MM.1S (cell line): ENCODE measurements at regions not wholly inside any gene's neighbourhood (a gene's known extent, or its start where the extent isn't known, plus 50 kb on each side); places are given as distances from the start of the nearest gene placed in this dataset.

Experiments
- DNase-seq: peaks from one replicate; pipeline ENCODE4 v3.0.0-alpha.2; 2015
- H2AFZ ChIP-seq: fragments of 300-600 bp; sonication (generic); 2 replicates; pipeline ENCODE4 v1.6.0; 2016; ENCODE audit warnings: antibody characterized with exemption, low read length
- H3F3A ChIP-seq: fragments of 300-600 bp; sonication (generic); 2 replicates; pipeline ENCODE4 v1.6.1; 2016; ENCODE audit warnings: mild to moderate bottlenecking, antibody characterized with exemption, low read length, moderate library complexity, mixed read lengths; ENCODE audit not compliant: insufficient read depth
- H3K27ac ChIP-seq: fragments of 300-600 bp; sonication (generic); 2 replicates; pipeline ENCODE4 v1.5.1; 2016; ENCODE audit warnings: mild to moderate bottlenecking, low read length
- H3K27me3 ChIP-seq: fragments of 300-600 bp; sonication (generic); replicated peaks from 2 replicates; pipeline ENCODE4 v1.6.0; 2016; ENCODE audit warnings: low read length; ENCODE audit not compliant: insufficient read depth
- H3K36me3 ChIP-seq: fragments of 300-600 bp; sonication (generic); replicated peaks from 2 replicates; pipeline ENCODE4 v1.6.1; 2016; ENCODE audit warnings: mild to moderate bottlenecking, low read length, mixed read lengths; ENCODE audit not compliant: insufficient read depth
- H3K4me1 ChIP-seq: fragments of 300-600 bp; sonication (generic); 2 replicates; pipeline ENCODE4 v1.6.1; 2016; ENCODE audit warnings: low read length, mixed read lengths
- H3K4me2 ChIP-seq: fragments of 300-600 bp; sonication (generic); 2 replicates; pipeline ENCODE4 v1.6.0; 2016; ENCODE audit warnings: low read depth, low read length
- H3K4me3 ChIP-seq: fragments of 300-600 bp; sonication (generic); 2 replicates; pipeline ENCODE4 v1.5.1; 2016; ENCODE audit warnings: low read length, mixed read lengths
- H3K79me2 ChIP-seq: fragments of 300-600 bp; sonication (generic); 2 replicates; pipeline ENCODE4 v1.6.1; 2016; ENCODE audit warnings: mixed run types, low read length, mixed read lengths
- H3K9ac ChIP-seq: fragments of 300-600 bp; sonication (generic); 2 replicates; pipeline ENCODE4 v1.6.1; 2016; ENCODE audit warnings: low read length, mixed read lengths
- H3K9me2 ChIP-seq: fragments of 300-600 bp; sonication (generic); replicated peaks from 2 replicates; pipeline ENCODE4 v1.6.1; 2016; ENCODE audit warnings: mild to moderate bottlenecking, low read length, mixed read lengths; ENCODE audit not compliant: insufficient read depth
- H3K9me3 ChIP-seq: fragments of 300-600 bp; sonication (generic); replicated peaks from 2 replicates; pipeline ENCODE4 v1.6.1; 2016; ENCODE audit warnings: mild to moderate bottlenecking, low read length, mixed read lengths; ENCODE audit not compliant: insufficient read depth
- H4K20me1 ChIP-seq: fragments of 300-600 bp; sonication (generic); 2 replicates; pipeline ENCODE4 v1.6.1; 2016; ENCODE audit warnings: mild to moderate bottlenecking, low read length, moderate library complexity, mixed read lengths; ENCODE audit not compliant: insufficient read depth
- EZH2 ChIP-seq: fragments of 300-600 bp; sonication (generic); optimal IDR thresholded peaks from 2 replicates; pipeline ENCODE3; 2017; ENCODE audit warnings: low read depth, mild to moderate bottlenecking, antibody characterized with exemption, low read length, mixed read lengths
- EZH2phosphoT487 ChIP-seq: fragments of 300-600 bp; sonication (generic); IDR thresholded peaks from 2 replicates; pipeline ENCODE4 v1.6.1; 2018; ENCODE audit warnings: antibody characterized with exemption, low read length
- TF ChIP-seq, protein P1 (sequence below): fragments of 300-600 bp; sonication (generic); IDR thresholded peaks from 2 replicates; pipeline ENCODE4 v1.5.1; 2016; ENCODE audit warnings: antibody characterized with exemption, low read length, mixed read lengths

DNA sequence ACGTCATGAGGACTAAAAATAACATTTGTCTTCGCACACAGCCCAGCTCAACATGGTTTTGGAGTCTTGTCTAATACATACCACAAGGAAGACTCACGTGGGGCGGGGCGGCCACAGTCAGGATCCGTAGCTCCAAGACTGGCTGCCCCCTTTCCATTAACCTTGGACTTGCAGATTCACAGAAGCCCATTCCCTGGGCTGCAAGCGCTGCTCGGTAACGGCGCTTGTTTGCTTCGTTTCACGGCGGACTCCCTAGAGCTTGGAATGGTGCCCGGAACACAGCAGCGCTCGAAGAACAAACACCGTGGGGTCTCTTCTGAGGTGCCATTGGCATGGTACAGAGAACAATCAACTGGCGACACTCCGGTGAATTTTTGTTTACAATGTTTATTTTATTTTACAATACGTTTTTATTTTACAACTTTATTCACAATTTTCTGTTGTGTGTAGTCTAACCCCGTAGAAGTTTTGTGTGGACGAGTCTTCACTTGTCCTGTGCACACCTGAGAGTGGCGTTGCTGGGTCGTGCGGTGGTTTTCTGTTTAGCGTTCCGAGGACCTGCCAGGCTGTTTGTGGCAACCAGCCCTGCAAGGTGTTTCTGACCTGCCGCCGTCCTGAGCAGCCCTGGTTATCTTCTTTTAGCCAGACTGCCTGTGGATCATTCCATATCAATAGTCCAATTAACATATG lies 126.5 kb downstream of the GALR1 start:
- Histone ChIP-seq H3K4me2 (no peak overlapping the region), H2AFZ (no peak overlapping the region), H3K9me2 (no peaks in the 10 kb centered on the region), H3K4me1 (no peaks in the 10 kb centered on the region), H3K27me3 (no peaks in the 10 kb centered on the region), H3K4me3 (no peak overlapping the region), H3F3A (no peaks in the 10 kb centered on the region), H3K9me3 (no peaks in the 10 kb centered on the region), H3K36me3 (no peaks in the 10 kb centered on the region), H3K79me2 (no peaks in the 10 kb centered on the region), H4K20me1 (no peaks in the 10 kb centered on the region), H3K9ac (no peak overlapping the region), H3K27ac (no peak overlapping the region)
- TF ChIP-seq, protein P1, sequence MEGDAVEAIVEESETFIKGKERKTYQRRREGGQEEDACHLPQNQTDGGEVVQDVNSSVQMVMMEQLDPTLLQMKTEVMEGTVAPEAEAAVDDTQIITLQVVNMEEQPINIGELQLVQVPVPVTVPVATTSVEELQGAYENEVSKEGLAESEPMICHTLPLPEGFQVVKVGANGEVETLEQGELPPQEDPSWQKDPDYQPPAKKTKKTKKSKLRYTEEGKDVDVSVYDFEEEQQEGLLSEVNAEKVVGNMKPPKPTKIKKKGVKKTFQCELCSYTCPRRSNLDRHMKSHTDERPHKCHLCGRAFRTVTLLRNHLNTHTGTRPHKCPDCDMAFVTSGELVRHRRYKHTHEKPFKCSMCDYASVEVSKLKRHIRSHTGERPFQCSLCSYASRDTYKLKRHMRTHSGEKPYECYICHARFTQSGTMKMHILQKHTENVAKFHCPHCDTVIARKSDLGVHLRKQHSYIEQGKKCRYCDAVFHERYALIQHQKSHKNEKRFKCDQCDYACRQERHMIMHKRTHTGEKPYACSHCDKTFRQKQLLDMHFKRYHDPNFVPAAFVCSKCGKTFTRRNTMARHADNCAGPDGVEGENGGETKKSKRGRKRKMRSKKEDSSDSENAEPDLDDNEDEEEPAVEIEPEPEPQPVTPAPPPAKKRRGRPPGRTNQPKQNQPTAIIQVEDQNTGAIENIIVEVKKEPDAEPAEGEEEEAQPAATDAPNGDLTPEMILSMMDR, result no peak
- TF ChIP-seq EZH2, result no peak
- TF ChIP-seq EZH2phosphoT487, result no peak
- no peak for DNase-seq

DNA sequence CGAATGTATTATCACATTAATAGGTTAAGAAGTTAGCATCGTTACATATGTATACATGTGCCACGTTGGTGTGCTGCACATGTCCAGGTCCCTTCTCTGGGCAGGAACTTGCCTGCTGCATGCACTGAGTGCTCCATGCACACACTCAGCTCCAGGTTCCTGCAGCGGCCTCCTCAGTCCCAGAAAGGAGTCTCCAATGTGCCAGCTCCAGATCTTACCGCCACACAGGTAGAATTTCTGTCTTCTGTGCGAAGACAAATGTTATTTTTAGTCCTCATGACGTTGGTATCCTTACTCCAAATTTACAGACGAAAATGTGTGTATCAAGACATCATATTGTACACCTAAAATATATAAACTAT lies 127.1 kb downstream of the GALR1 start:
- H3K36me3 ChIP-seq, result no peaks in the 10 kb centered on the region
- H3K27me3 ChIP-seq, result no peaks in the 10 kb centered on the region
- TF ChIP-seq EZH2phosphoT487 (no peak), EZH2 (no peak)
- TF ChIP-seq, protein P1, result no peak
- H3K27ac ChIP-seq, result no peak overlapping the region
- H3K9ac ChIP-seq, result no peak overlapping the region
- no peaks in the 10 kb centered on the region for H4K20me1 ChIP-seq
- no peak for DNase-seq
- H3K4me2 ChIP-seq, result no peak overlapping the region
- no peak overlapping the region for H2AFZ ChIP-seq
- no peak overlapping the region for H3K4me3 ChIP-seq
- no peaks in the 10 kb centered on the region for H3K79me2 ChIP-seq
- H3K9me2 ChIP-seq, result no peaks in the 10 kb centered on the region
- H3K4me1 ChIP-seq, result no peaks in the 10 kb centered on the region
- no peaks in the 10 kb centered on the region for H3K9me3 ChIP-seq
- no peaks in the 10 kb centered on the region for H3F3A ChIP-seq

DNA sequence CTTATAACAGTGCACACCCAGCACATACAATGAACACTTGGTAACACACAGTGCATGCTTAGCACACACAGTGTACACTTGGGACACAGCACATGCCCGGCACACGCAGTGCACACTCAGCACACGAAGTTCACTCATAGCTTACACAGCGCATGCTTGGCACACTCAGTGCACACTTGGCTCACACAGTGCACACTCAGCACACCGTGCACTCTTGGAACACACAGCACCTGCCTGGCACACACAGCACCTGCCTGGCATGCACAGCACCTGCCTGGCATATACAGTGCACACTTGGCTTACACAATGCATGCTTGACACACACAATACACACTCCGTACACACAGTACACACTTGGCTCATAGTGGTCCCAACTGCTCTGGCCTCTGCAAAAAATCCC lies 128.2 kb downstream of the GALR1 start:
- H3K9ac ChIP-seq, result no peak overlapping the region
- TF ChIP-seq EZH2phosphoT487, result no peak
- no peak for DNase-seq
- H4K20me1 ChIP-seq, result no peaks in the 10 kb centered on the region
- H3K4me3 ChIP-seq, result no peak overlapping the region
- no peak overlapping the region for H3K27ac ChIP-seq
- H3K79me2 ChIP-seq, result no peaks in the 10 kb centered on the region
- H3K4me2 ChIP-seq, result no peak overlapping the region
- no peaks in the 10 kb centered on the region for H3K9me2 ChIP-seq
- H3F3A ChIP-seq, result no peaks in the 10 kb centered on the region
- H3K36me3 ChIP-seq, result no peaks in the 10 kb centered on the region
- H3K4me1 ChIP-seq, result no peaks in the 10 kb centered on the region
- H3K9me3 ChIP-seq, result no peaks in the 10 kb centered on the region
- H3K27me3 ChIP-seq, result no peaks in the 10 kb centered on the region
- H2AFZ ChIP-seq, result no peak overlapping the region

DNA sequence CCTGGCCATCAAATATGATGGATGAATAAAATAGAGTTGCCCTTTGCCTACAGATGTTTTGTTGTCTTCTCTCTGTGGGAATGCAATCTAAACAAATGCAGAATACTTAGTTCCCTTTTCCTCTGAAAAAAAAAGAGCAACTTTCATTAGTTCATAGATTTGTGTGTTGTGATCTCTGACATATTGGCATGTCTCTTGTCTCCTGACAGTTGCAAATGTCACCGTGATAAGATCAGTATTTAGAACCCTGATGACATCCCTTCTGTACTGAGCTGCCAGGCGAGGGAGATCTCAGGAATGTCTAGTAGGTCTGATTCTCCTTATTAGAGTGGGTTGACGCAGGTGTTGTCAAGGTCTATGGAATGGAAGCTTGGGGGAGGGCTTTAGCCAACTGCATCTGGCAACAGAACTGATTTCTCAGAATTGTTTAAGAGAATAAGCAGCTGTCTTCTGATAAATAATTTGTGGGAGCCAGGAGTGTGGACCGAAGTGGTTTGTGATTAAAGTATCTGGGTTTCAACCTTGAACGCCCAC lies 130.4 kb downstream of the GALR1 start:
- Histone ChIP-seq H3K4me3 (no peak overlapping the region), H3K79me2 (no peaks in the 10 kb centered on the region), H3K27me3 (no peaks in the 10 kb centered on the region), H2AFZ (no peak overlapping the region), H3K9me2 (no peaks in the 10 kb centered on the region), H3K9me3 (no peaks in the 10 kb centered on the region), H3K27ac (no peak overlapping the region), H3K4me2 (no peak overlapping the region), H3K9ac (no peak overlapping the region), H4K20me1 (no peaks in the 10 kb centered on the region), H3F3A (no peaks in the 10 kb centered on the region), H3K4me1 (no peaks in the 10 kb centered on the region), H3K36me3 (no peaks in the 10 kb centered on the region)
- TF ChIP-seq, protein P1, result no peak
- TF ChIP-seq EZH2phosphoT487, result no peak
- TF ChIP-seq EZH2, result no peak
- DNase-seq, result no peak
